UCSD-AML1 (cell line): ENCODE measurements at regions not wholly inside any gene's neighbourhood (a gene's known extent, or its start where the extent isn't known, plus 50 kb on each side); places are given as distances from the start of the nearest gene placed in this dataset.
"Not testable (repeated sequence)": the region's sequence is repeated elsewhere in the genome, so short reads cannot be mapped to it uniquely, and the experiment has no call there.

Source experiments
- DNase-seq: peaks from one replicate; lab custom pipeline; 2025; ENCODE audit not compliant: unreplicated experiment; lab: John Stamatoyannopoulos, UW

GRCh38 chr7:10429511-10429910 is 544.2 kb upstream of the PHF14 start:
- DNase-seq, result no peak

GRCh38 chr7:10436302-10436701 is 537.4 kb upstream of the PHF14 start:
- no peak for DNase-seq

GRCh38 chr7:10439027-10439426 is 534.6 kb upstream of the PHF14 start:
- DNase-seq, result no peak

DNA sequence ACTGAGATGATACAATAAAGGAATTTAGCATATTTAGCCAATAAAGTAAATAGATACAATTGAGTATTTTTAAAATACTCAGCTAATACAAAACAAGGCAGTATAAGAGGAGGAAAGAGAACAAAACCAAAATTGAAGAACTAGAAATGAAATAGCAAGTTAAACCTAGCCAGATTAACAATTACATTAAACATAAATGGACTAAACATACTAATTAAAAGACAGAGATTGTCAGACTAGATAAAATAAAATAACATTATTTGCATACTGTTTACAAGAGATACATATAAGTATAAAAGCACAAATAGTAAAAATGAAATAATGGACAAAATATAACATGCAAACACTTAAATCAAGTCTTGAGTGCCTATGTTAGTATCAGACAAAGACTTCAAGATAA is 517.7 kb upstream of the PHF14 start:
- DNase-seq, result no peak

- DNase-seq, result no peak
These were observed 513.2 kb upstream of the PHF14 start for GRCh38 chr7:10460474-10460873.

- DNase-seq, result no peak
These were observed 510.0 kb upstream of the PHF14 start for GRCh38 chr7:10463701-10464100.

GRCh38 chr7:10465536-10465935 is 508.1 kb upstream of the PHF14 start:
- not testable (repeated sequence) for DNase-seq

DNA sequence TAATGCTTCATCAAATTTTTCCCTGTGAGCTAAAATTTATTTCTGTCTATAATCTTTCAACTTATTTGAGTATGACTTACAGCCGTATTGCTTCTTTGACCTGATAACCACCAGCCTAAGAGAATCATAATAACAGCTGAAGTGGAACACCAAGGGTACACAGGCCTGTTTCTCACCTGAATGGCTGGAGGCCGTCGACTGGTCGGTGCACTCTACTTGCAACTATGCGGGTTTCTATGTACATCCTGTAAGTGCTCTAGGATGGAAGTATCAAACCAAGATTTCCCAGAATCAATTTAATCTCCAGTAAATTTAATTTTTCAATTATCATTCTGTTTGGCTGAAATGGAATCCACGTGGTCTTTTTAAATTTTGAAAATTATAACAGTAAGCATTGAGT is 504.8 kb upstream of the PHF14 start:
- no peak for DNase-seq

- DNase-seq, result no peak
These were observed 504.2 kb upstream of the PHF14 start for GRCh38 chr7:10469476-10469875.

DNA sequence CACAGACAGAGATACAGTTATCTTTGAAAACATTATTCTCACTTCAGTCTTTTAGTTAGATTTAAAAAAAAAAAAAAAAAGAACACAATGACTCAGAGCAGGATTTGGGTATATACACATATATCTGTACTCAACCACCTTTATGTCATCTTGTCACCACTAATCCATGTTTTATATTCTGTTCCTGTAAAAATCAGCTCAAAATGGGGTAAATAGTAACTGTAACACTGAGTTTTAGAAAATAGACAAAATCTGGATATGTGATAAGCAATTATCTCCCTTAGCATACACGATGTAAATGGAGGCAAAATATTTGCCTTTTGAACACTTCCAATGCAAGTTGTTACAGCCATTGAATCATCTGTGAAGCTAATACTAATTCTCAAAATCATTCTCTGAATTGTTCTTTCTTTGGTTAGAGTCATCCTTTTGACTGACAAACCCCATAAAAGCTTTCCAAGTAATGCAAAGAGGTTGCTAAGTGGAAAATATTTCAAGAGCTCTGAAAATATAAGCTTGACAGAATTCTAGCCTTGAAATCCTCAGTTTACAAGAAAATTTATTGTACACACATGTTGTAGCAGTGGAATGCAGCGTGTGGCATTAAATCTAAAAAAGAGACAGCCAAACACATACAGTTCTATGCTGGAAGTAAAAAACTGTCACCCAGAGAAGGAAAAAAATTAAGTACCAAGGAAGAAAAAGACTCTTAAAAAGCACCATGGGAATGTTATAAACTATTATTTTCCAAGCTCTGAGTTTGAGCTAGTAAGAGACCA is 502.2 kb upstream of the PHF14 start:
- DNase-seq, result no peak

DNA sequence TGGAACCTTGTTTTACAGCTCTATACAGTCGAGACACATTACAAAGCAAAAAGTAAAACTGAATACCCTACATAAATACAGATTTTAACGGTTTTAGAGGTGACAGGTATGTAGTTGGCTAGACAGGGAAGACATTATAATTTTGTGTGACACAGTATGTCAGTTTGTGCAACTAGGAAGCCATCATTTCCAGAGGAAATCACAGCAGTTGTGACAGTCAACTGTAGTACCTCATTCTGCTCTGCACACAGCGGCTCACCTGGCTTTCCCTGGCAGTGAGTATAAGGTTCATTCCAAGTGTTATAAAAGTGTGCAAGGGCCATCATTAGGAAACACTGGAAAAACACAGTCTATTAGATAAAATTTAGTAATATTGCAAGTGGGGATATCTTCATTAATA is 501.6 kb upstream of the PHF14 start:
- DNase-seq, result no peak

GRCh38 chr7:10473569-10473968 is 500.1 kb upstream of the PHF14 start:
- DNase-seq, result no peak

GRCh38 chr7:10474048-10474447 is 499.6 kb upstream of the PHF14 start:
- DNase-seq, result no peak

DNA sequence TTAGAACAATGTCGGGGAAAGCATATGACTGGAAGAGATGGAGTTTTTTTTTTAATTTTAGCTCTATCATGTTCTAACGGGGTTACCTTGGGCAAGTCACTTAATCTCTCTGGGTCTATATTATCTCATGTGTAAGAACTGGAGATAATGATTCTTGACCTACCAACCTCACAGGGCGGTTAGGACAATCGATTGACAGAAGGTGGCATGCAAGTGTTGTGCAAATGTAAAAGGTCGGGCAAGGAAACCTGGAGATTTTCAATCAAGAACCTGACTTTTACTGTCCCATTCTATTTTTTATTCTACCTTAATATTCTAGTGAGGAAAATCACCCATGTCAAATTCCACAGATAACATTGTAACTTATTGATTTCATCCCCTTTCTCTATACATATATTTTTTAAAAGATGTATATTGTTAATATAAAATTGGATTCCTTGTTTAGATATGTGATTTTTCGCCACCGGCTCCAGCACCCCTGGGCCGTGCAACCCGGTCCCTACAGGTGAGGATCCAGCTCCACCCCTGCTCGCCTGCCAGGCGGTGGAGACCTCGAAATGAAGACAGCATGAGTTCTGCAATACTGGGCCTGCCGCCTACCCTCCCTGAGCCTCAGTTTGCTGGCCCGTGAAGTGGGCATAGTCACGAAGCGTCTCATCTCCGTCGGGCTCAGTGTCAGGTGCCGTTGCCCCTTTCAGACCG is 497.6 kb upstream of the PHF14 start:
- no peak for DNase-seq

- no peak for DNase-seq
These were observed 497.0 kb upstream of the PHF14 start for GRCh38 chr7:10476642-10477041.

- DNase-seq, result no peak
These were observed 490.0 kb upstream of the PHF14 start for GRCh38 chr7:10483671-10484070.

DNA sequence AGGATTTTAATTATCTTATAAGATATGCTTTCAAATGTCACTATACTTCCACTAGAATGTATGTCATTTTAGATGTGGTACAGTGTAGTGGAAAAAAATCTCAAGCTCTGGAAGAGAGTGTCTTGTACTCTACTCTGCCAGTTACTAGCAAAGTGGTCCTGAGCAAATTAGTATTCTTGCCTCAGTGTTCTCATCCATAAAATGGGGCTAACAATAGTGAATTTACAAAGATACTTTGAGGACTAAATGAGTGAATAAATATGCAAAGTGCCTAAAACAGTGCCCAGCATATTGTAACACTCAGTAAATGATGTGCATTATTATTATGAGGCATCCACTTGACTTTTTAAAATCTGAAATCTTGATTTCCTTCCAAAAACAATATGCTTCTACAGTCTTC is 488.9 kb upstream of the PHF14 start:
- no peak for DNase-seq

- not testable (repeated sequence) for DNase-seq
These were observed 472.3 kb upstream of the PHF14 start for GRCh38 chr7:10501206-10501884.

DNA sequence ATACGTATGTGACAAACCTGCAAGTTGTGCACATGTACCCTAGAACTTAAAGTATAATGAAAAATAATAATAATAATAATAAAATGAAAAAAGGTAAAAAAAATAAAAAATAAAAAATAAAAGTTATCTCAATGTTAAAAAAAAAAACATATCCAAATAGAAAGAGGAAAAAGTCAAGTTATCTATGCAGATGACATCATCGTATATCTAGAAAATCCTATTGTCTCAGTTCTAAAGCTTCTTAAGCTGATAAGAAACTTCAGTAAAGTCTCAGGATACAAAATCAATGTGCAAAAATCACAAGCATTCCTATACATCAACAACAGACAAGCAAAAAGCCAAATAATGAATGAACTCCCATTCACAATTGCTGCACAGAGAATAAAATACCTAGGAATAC is 466.6 kb upstream of the PHF14 start:
- no peak for DNase-seq

- DNase-seq, result no peak
These were observed 452.4 kb upstream of the PHF14 start for GRCh38 chr7:10521306-10521705.

- DNase-seq, result not testable (repeated sequence)
These were observed 440.2 kb upstream of the PHF14 start for GRCh38 chr7:10533429-10533828.

DNA sequence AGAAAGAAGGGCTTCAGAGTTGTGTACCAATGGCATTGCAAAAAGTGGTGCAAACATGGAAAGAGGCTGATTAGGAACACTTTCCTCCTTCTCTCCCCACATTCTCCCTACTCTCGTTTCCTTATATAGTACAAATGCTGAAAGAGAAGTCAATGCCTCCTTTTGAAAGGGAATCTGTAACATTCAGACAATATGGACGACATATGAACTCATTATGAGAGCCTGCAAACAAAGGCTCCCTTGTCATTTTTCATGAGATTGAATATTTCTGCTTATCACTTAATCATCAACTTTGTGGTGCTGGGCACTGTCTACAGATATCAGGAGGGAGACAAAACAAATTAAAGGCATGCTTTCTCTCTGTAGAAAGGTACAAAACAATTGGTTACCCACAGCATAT is 437.1 kb upstream of the PHF14 start:
- no peak for DNase-seq
